H9 (cell line): ENCODE measurements at regions not wholly inside any gene's neighbourhood (a gene's known extent, or its start where the extent isn't known, plus 50 kb on each side); places are given as distances from the start of the nearest gene placed in this dataset.

Source experiments
- DNase-seq: peaks from one replicate; pipeline ENCODE4 v3.0.0-alpha.2; 2017
- H2AFZ ChIP-seq: one replicate; pipeline ENCODE4 v1.6.1; 2013; ENCODE audit warnings: mild to moderate bottlenecking, low read length, control low read depth, moderate library complexity
- H2AK5ac ChIP-seq: 2 replicates; pipeline ENCODE4 v1.6.1; 2013; ENCODE audit warnings: low read length, control low read depth, mixed read lengths; ENCODE audit not compliant: insufficient read length
- H2BK120ac ChIP-seq: one replicate; pipeline ENCODE4 v1.6.1; 2013; ENCODE audit warnings: low read depth, mild to moderate bottlenecking, low read length, control low read depth, inconsistent platforms; ENCODE audit not compliant: poor library complexity, severe bottlenecking
- H2BK12ac ChIP-seq: 2 replicates; pipeline ENCODE4 v1.6.1; 2013; ENCODE audit warnings: low read length, control low read depth, mixed read lengths, low read depth; ENCODE audit not compliant: insufficient read length
- H2BK15ac ChIP-seq: 2 replicates; pipeline ENCODE4 v1.6.1; 2013; ENCODE audit warnings: low read depth, low read length, control low read depth
- H2BK20ac ChIP-seq: one replicate; pipeline ENCODE4 v1.6.1; 2013; ENCODE audit warnings: low read depth, mild to moderate bottlenecking, low read length, control low read depth, inconsistent platforms; ENCODE audit not compliant: poor library complexity, severe bottlenecking
- H2BK5ac ChIP-seq: 2 replicates; pipeline ENCODE4 v1.6.1; 2013; ENCODE audit warnings: low read length, control low read depth, mixed read lengths; ENCODE audit not compliant: insufficient read length
- H3K14ac ChIP-seq: 2 replicates; pipeline ENCODE4 v1.6.1; 2013; ENCODE audit warnings: low read length, control low read depth; ENCODE audit not compliant: insufficient read depth
- H3K18ac ChIP-seq: 2 replicates; pipeline ENCODE4 v1.6.1; 2013; ENCODE audit warnings: low read depth, mild to moderate bottlenecking, mixed read lengths, low read length, control low read depth; ENCODE audit not compliant: insufficient read length
- H3K23ac ChIP-seq: 2 replicates; pipeline ENCODE4 v1.6.1; 2013; ENCODE audit warnings: low read length, control low read depth, mixed read lengths, low read depth; ENCODE audit not compliant: insufficient read length
- H3K23me2 ChIP-seq: 2 replicates; pipeline ENCODE4 v1.6.1; 2013; ENCODE audit warnings: low read depth, mild to moderate bottlenecking, mixed read lengths, low read length, control low read depth; ENCODE audit not compliant: insufficient read length, poor library complexity, severe bottlenecking
- H3K27ac ChIP-seq: 2 replicates; pipeline ENCODE4 v1.5.1; 2013; ENCODE audit warnings: low read length, control low read depth, mixed read lengths, low read depth; ENCODE audit not compliant: insufficient read length
- H3K27me3 ChIP-seq: 2 replicates; pipeline ENCODE4 v1.6.1; 2013; ENCODE audit warnings: low read length, control low read depth, inconsistent platforms; ENCODE audit not compliant: insufficient read depth
- H3K4ac ChIP-seq: 2 replicates; pipeline ENCODE4 v1.6.1; 2013; ENCODE audit warnings: low read depth, mild to moderate bottlenecking, control low read depth, inconsistent platforms, low read length, moderate library complexity
- H3K4me1 ChIP-seq: 2 replicates; pipeline ENCODE4 v1.6.1; 2013; ENCODE audit warnings: low read length, control low read depth, inconsistent platforms; ENCODE audit not compliant: insufficient read depth
- H3K4me2 ChIP-seq: 2 replicates; pipeline ENCODE4 v1.6.1; 2013; ENCODE audit warnings: low read length, control low read depth, mixed read lengths; ENCODE audit not compliant: insufficient read length, insufficient read depth
- H3K56ac ChIP-seq: 2 replicates; pipeline ENCODE4 v1.6.1; 2013; ENCODE audit warnings: low read depth, mild to moderate bottlenecking, mixed read lengths, low read length, control low read depth; ENCODE audit not compliant: insufficient read length
- H3K79me1 ChIP-seq: 2 replicates; pipeline ENCODE4 v1.6.1; 2013; ENCODE audit warnings: low read depth, mild to moderate bottlenecking, moderate library complexity, low read length, control low read depth, inconsistent platforms; ENCODE audit not compliant: insufficient read depth, poor library complexity, severe bottlenecking
- H3K79me2 ChIP-seq: 2 replicates; pipeline ENCODE4 v1.6.1; 2013; ENCODE audit warnings: low read length, control low read depth, inconsistent platforms; ENCODE audit not compliant: insufficient read depth
- H3K9ac ChIP-seq: 2 replicates; pipeline ENCODE4 v1.6.1; 2013; ENCODE audit warnings: low read length, control low read depth, mixed read lengths; ENCODE audit not compliant: insufficient read length; ENCODE audit errors: extremely low read depth
- H3K9me3 ChIP-seq: one replicate; pipeline ENCODE4 v1.6.1; 2013; ENCODE audit warnings: low read depth, low read length, inconsistent platforms; ENCODE audit not compliant: control insufficient read depth
- H3T11ph ChIP-seq: one replicate; pipeline ENCODE4 v1.6.1; 2013; ENCODE audit warnings: mild to moderate bottlenecking, low read length, control low read depth, inconsistent platforms
- H4K20me1 ChIP-seq: one replicate; pipeline ENCODE4 v1.6.1; 2013; ENCODE audit not compliant: control insufficient read depth, insufficient read length, insufficient read depth
- H4K5ac ChIP-seq: 2 replicates; pipeline ENCODE4 v1.6.1; 2013; ENCODE audit warnings: low read depth, mild to moderate bottlenecking, mixed read lengths, low read length, control low read depth; ENCODE audit not compliant: insufficient read length
- H4K8ac ChIP-seq: replicated peaks from 2 replicates; pipeline ENCODE4 v1.6.1; 2013; ENCODE audit warnings: low read length, control low read depth, mixed read lengths, low read depth; ENCODE audit not compliant: insufficient read length
- H4K91ac ChIP-seq: 2 replicates; pipeline ENCODE4 v1.6.1; 2013; ENCODE audit warnings: low read depth, mild to moderate bottlenecking, moderate library complexity, mixed read lengths, low read length, control low read depth; ENCODE audit not compliant: insufficient read length
- H3K27ac Mint-ChIP-seq, 3 experiments: 2 replicates in 2 of 3; 3 replicates in 1 of 3; pipeline ENCODE4 v1.8.0; 2020 to 2021; ENCODE audit warnings: mixed read lengths in 3 of 3, mild to moderate bottlenecking in 1 of 3, moderate library complexity in 1 of 3
- H3K27me3 Mint-ChIP-seq: 2 replicates; pipeline ENCODE4 v1.8.0; 2021; ENCODE audit warnings: low read depth, mild to moderate bottlenecking, moderate library complexity, mixed read lengths
- H3K36me3 Mint-ChIP-seq, 3 experiments: 2 replicates in 2 of 3; 3 replicates in 1 of 3; pipeline ENCODE4 v1.8.0; 2020 to 2021; ENCODE audit warnings: low read depth in 3 of 3, mixed read lengths in 3 of 3; ENCODE audit not compliant: insufficient read depth in 1 of 3
- H3K4me1 Mint-ChIP-seq, 2 experiments: 2 replicates each; pipeline ENCODE4 v1.8.0; 2020; ENCODE audit warnings: mixed read lengths in 2 of 2
- H3K4me3 Mint-ChIP-seq, 2 experiments: 2 replicates in 1 of 2; 3 replicates in 1 of 2; pipeline ENCODE4 v1.8.0; 2020 to 2021; ENCODE audit warnings: mild to moderate bottlenecking in 2 of 2, mixed read lengths in 2 of 2, moderate library complexity in 1 of 2
- H3K9me3 Mint-ChIP-seq, 2 experiments: 2 replicates in 1 of 2; 3 replicates in 1 of 2; pipeline ENCODE4 v1.8.0; 2020; ENCODE audit warnings: mild to moderate bottlenecking in 2 of 2, mixed read lengths in 2 of 2, moderate library complexity in 1 of 2
- WGBS: extraction: QIAGEN DNeasy Blood & Tissue Kit; methylation state at CpG from one replicate; pipeline ENCODE4 v1.1.7; 2013; ENCODE audit warnings: missing lambda C conversion rate, low lambda C conversion rate, mixed read lengths; ENCODE audit not compliant: insufficient read length; ENCODE audit errors: extremely low coverage; 5-methylcytosine and 5-hydroxymethylcytosine counted together
- TF ChIP-seq, protein P1 (sequence below): fragments of 200-600 bp; sonication (generic); conservative IDR thresholded peaks from 3 replicates; pipeline ENCODE4 v1.8.0; 2021; ENCODE audit warnings: antibody characterized with exemption, mild to moderate bottlenecking

DNA sequence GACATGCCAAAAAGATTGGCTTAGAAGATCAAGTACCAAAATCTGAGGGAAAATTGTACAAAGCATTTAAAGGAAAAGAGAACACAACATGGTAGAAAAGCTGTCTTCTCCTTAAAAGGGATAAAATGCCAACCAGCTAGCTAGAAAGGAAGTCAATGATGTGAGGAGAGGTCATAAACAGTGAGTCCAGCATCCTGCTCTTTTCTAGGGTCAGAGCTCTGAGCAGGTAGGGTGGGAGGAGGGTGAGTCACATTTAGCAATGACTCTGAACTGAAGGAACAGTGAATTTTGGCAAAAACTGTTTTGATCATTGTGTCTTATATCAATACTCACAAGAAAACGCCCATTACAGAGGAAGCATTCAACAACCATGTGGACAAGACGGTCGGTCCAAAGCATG is 322.3 kb downstream of the DAD1 start:
- no peaks in the 10 kb centered on the region for H3K27me3 Mint-ChIP-seq
- Histone ChIP-seq H2BK5ac (no peak overlapping the region), H2AFZ (no peak overlapping the region), H3K27ac (no peak overlapping the region), H3T11ph (no peak overlapping the region), H3K23ac (no peak overlapping the region), H3K9me3 (no peaks in the 10 kb centered on the region), H3K14ac (no peak overlapping the region), H3K4me1 (peaks cover under 1% of the 10 kb centered on the region; the same call in 1 of the 2 replicates), H3K9ac (no peak overlapping the region), H4K20me1 (no peaks in the 10 kb centered on the region), H2BK20ac (no peak overlapping the region), H2AK5ac (no peak overlapping the region), H4K8ac (no peak overlapping the region), H3K79me1 (no peaks in the 10 kb centered on the region), H3K27me3 (no peaks in the 10 kb centered on the region), H2BK15ac (no peak overlapping the region), H3K79me2 (no peaks in the 10 kb centered on the region), H3K56ac (no peak overlapping the region), H3K4ac (no peak overlapping the region), H3K18ac (no peak overlapping the region), H4K91ac (no peak overlapping the region), H3K4me2 (no peak overlapping the region), H2BK12ac (no peak overlapping the region), H2BK120ac (no peak overlapping the region), H4K5ac (no peak overlapping the region), H3K23me2 (no peaks in the 10 kb centered on the region)
- no CpG with 5 or more reads among the region's 3 CpGs for WGBS
- H3K9me3 Mint-ChIP-seq = peaks cover 0 to 1% of the 10 kb centered on the region in 2 experiments; a peak in 1 of 5 replicates
- DNase-seq = no peak
- TF ChIP-seq, protein P1, sequence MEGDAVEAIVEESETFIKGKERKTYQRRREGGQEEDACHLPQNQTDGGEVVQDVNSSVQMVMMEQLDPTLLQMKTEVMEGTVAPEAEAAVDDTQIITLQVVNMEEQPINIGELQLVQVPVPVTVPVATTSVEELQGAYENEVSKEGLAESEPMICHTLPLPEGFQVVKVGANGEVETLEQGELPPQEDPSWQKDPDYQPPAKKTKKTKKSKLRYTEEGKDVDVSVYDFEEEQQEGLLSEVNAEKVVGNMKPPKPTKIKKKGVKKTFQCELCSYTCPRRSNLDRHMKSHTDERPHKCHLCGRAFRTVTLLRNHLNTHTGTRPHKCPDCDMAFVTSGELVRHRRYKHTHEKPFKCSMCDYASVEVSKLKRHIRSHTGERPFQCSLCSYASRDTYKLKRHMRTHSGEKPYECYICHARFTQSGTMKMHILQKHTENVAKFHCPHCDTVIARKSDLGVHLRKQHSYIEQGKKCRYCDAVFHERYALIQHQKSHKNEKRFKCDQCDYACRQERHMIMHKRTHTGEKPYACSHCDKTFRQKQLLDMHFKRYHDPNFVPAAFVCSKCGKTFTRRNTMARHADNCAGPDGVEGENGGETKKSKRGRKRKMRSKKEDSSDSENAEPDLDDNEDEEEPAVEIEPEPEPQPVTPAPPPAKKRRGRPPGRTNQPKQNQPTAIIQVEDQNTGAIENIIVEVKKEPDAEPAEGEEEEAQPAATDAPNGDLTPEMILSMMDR = no peak
- peaks cover 26 to 32% of the 10 kb centered on the region in 2 experiments for H3K4me1 Mint-ChIP-seq
- H3K27ac Mint-ChIP-seq = no peak overlapping the region
- no peak overlapping the region for H3K4me3 Mint-ChIP-seq
- no peaks in the 10 kb centered on the region; a peak in 1 of 7 replicates for H3K36me3 Mint-ChIP-seq
